ENCODE measurements at regions not wholly inside any gene's neighbourhood (a gene's known extent, or its start where the extent isn't known, plus 50 kb on each side); places are given as distances from the start of the nearest gene placed in this dataset.

DNA sequence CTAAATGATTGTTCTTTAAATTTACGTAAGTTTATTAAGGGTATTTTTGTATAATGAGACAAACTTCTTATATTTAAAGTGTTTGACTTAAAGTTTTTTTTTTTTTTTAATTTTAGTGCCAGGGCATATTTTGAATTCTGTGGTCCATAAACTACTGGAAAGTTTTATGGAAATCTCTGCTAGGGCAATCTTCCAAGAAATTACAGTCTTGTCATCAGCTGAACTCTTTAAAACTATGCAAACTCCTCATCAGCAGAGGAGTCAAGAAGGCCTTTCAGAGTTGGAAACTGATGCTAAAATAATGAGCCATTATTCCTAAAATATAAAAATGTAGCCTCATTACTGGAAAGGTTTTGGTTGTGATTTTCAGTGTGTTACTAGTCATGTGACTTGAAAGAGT, 1201.9 kb downstream of the BRINP3 start:
- TF ChIP-seq CTCF (IDR thresholded peaks at IDR 0.05), result no peak
- TF ChIP-seq POLR2A (IDR thresholded peaks at IDR 0.05), result no peak
